Esophagus squamous epithelium (tissue), 4 donors: ENCODE measurements at regions not wholly inside any gene's neighbourhood (a gene's known extent, or its start where the extent isn't known, plus 50 kb on each side); places are given as distances from the start of the nearest gene placed in this dataset.

Experiments used
- POLR2A ChIP-seq, 4 donors: fragments of 450-650 bp; IDR thresholded peaks; one replicate each; pipeline ENCODE4 v1.6.1; 2017; ENCODE audit warnings: antibody characterized with exemption in 4 of 4, mild to moderate bottlenecking in 4 of 4, moderate library complexity in 3 of 4
- TF ChIP-seq, protein P1 (sequence below), 6 experiments: fragments of 450-650 bp in 4 of 6; fragments of 200-600 bp in 2 of 6; sonication (generic) in 2 of 6; IDR thresholded peaks; one replicate each; pipeline ENCODE4 v1.5.1; 2016 to 2019; ENCODE audit warnings: antibody characterized with exemption in 6 of 6, mild to moderate bottlenecking in 4 of 6, moderate library complexity in 4 of 6

- TF ChIP-seq, protein P1, sequence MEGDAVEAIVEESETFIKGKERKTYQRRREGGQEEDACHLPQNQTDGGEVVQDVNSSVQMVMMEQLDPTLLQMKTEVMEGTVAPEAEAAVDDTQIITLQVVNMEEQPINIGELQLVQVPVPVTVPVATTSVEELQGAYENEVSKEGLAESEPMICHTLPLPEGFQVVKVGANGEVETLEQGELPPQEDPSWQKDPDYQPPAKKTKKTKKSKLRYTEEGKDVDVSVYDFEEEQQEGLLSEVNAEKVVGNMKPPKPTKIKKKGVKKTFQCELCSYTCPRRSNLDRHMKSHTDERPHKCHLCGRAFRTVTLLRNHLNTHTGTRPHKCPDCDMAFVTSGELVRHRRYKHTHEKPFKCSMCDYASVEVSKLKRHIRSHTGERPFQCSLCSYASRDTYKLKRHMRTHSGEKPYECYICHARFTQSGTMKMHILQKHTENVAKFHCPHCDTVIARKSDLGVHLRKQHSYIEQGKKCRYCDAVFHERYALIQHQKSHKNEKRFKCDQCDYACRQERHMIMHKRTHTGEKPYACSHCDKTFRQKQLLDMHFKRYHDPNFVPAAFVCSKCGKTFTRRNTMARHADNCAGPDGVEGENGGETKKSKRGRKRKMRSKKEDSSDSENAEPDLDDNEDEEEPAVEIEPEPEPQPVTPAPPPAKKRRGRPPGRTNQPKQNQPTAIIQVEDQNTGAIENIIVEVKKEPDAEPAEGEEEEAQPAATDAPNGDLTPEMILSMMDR (IDR thresholded peaks at IDR 0.05) = no peak
- TF ChIP-seq POLR2A (IDR thresholded peaks at IDR 0.05) = no peak
Observed at GRCh38 chr7:119514326-119514725, 758.6 kb upstream of the KCND2 start.
